ENCODE measurements at regions not wholly inside any gene's neighbourhood (a gene's known extent, or its start where the extent isn't known, plus 50 kb on each side); places are given as distances from the start of the nearest gene placed in this dataset.

DNA sequence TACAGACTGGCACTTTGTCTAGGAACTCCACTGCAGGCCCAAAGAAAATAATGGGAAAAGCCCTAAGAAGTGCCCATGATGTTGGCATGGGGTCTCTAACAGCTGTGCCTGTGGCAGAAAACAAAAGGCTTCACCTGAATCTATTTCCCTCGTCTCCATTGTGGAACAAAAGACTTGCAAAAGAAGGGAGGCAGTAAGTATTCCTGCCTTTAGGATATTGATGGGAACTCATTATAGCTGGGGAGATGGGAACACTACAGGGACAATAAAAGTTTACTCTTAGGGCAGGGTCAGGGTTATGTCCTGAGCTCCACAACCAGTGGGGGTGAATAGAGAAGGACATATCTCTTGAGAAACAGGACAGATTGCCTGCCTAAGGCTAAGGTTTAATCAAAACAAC lies 930.6 kb upstream of the EPHA6 start:
- no peak overlapping the region for H3K4me3 ChIP-seq (ENCODE audit: low read length)

GRCh38 chr3:95886616-95887015 lies 927.8 kb upstream of the EPHA6 start:
- 100% methylated on average over 1 of the region's 1 CpG for WGBS (ENCODE audit: insufficient coverage, low lambda C conversion rate)
- Histone ChIP-seq H3K4me3 (ENCODE audit: low read length) (no peak overlapping the region), H3K4me1 (ENCODE audit: control insufficient read depth, insufficient read depth, low read length) (no peaks in the 10 kb centered on the region), H3K9me3 (ENCODE audit: control insufficient read depth, low read depth, low read length) (peaks cover 3% of the 10 kb centered on the region), H3K27me3 (ENCODE audit: control insufficient read depth, insufficient read depth, low read length) (no peaks in the 10 kb centered on the region), H3K36me3 (ENCODE audit: control insufficient read depth, insufficient read depth, low read length) (no peaks in the 10 kb centered on the region), H3K27ac (ENCODE audit: low read length) (no peak overlapping the region)
- DNase-seq, result no peak

More for the DNA sequence above, 930.6 kb upstream of the EPHA6 start:
- 83% methylated on average over 1 of the region's 1 CpG for WGBS (ENCODE audit: insufficient coverage, low lambda C conversion rate)
- Histone ChIP-seq H3K9me3 (ENCODE audit: control insufficient read depth, low read depth, low read length) (peaks cover 2% of the 10 kb centered on the region), H3K27ac (ENCODE audit: low read length) (no peak overlapping the region), H3K36me3 (ENCODE audit: control insufficient read depth, insufficient read depth, low read length) (no peaks in the 10 kb centered on the region), H3K27me3 (ENCODE audit: control insufficient read depth, insufficient read depth, low read length) (no peaks in the 10 kb centered on the region), H3K4me1 (ENCODE audit: control insufficient read depth, insufficient read depth, low read length) (no peaks in the 10 kb centered on the region)
- DNase-seq, result no peak

- Histone ChIP-seq H3K27ac (ENCODE audit: low read length) (no peak overlapping the region), H3K9me3 (ENCODE audit: control insufficient read depth, low read depth, low read length) (peaks cover 3% of the 10 kb centered on the region), H3K4me3 (ENCODE audit: low read length) (no peak overlapping the region), H3K4me1 (ENCODE audit: control insufficient read depth, insufficient read depth, low read length) (no peaks in the 10 kb centered on the region), H3K27me3 (ENCODE audit: control insufficient read depth, insufficient read depth, low read length) (no peaks in the 10 kb centered on the region), H3K36me3 (ENCODE audit: control insufficient read depth, insufficient read depth, low read length) (no peaks in the 10 kb centered on the region)
- no peak for DNase-seq
- WGBS (ENCODE audit: insufficient coverage, low lambda C conversion rate), result no CpG with 5 or more reads among the region's 2 CpGs
Observed at GRCh38 chr3:95887114-95887513, 927.3 kb upstream of the EPHA6 start.

- DNase-seq, result no peak
- WGBS (ENCODE audit: insufficient coverage, low lambda C conversion rate), result 100% methylated on average over 1 of the region's 2 CpGs
Observed at GRCh38 chr3:95894820-95895219, 919.6 kb upstream of the EPHA6 start.

DNA sequence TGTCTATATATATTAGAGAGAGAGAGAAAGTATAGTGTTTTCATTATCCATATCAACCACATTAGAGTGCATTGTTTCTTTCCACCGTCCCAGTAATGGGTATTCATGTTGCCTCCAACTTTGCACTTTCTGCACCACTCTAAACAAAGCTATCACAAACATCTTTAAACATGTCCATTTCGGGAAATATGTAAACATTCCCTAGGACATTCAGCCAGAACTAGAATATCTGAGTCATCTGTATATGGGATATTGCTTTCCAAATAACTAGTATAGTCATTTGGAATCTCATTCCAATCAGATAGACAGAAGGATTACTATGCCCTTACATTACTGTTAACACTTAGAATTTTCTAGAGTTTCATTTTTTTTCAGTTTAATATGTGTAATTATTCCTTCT lies 914.9 kb upstream of the EPHA6 start:
- Histone ChIP-seq H3K27me3 (ENCODE audit: control insufficient read depth, insufficient read depth, low read length) (no peaks in the 10 kb centered on the region), H3K4me3 (ENCODE audit: low read length) (no peak overlapping the region), H3K27ac (ENCODE audit: low read length) (no peak overlapping the region), H3K9me3 (ENCODE audit: control insufficient read depth, low read depth, low read length) (no peaks in the 10 kb centered on the region), H3K36me3 (ENCODE audit: control insufficient read depth, insufficient read depth, low read length) (no peaks in the 10 kb centered on the region), H3K4me1 (ENCODE audit: control insufficient read depth, insufficient read depth, low read length) (no peaks in the 10 kb centered on the region)
- WGBS (ENCODE audit: insufficient coverage, low lambda C conversion rate), result 100% methylated on average over 1 of the region's 2 CpGs
- DNase-seq, result no peak

More at GRCh38 chr3:95894820-95895219, 919.6 kb upstream of the EPHA6 start:
- Histone ChIP-seq H3K4me3 (ENCODE audit: low read length) (no peak overlapping the region), H3K27me3 (ENCODE audit: control insufficient read depth, insufficient read depth, low read length) (no peaks in the 10 kb centered on the region), H3K27ac (ENCODE audit: low read length) (no peak overlapping the region), H3K36me3 (ENCODE audit: control insufficient read depth, insufficient read depth, low read length) (no peaks in the 10 kb centered on the region), H3K9me3 (ENCODE audit: control insufficient read depth, low read depth, low read length) (no peaks in the 10 kb centered on the region), H3K4me1 (ENCODE audit: control insufficient read depth, insufficient read depth, low read length) (no peaks in the 10 kb centered on the region)

- no peaks in the 10 kb centered on the region for H3K36me3 ChIP-seq (ENCODE audit: control insufficient read depth, insufficient read depth, low read length)
- DNase-seq, result no peak
- no peak overlapping the region for H3K4me3 ChIP-seq (ENCODE audit: low read length)
- no peak overlapping the region for H3K27ac ChIP-seq (ENCODE audit: low read length)
- no peaks in the 10 kb centered on the region for H3K27me3 ChIP-seq (ENCODE audit: control insufficient read depth, insufficient read depth, low read length)
- no peaks in the 10 kb centered on the region for H3K4me1 ChIP-seq (ENCODE audit: control insufficient read depth, insufficient read depth, low read length)
- H3K9me3 ChIP-seq (ENCODE audit: control insufficient read depth, low read depth, low read length), result no peaks in the 10 kb centered on the region
- 80% methylated on average over 2 of the region's 2 CpGs for WGBS (ENCODE audit: insufficient coverage, low lambda C conversion rate)
Observed at GRCh38 chr3:95899911-95900310, 914.5 kb upstream of the EPHA6 start.

- H3K27ac ChIP-seq (ENCODE audit: low read length), result no peak overlapping the region
- DNase-seq, result no peak
- no peaks in the 10 kb centered on the region for H3K36me3 ChIP-seq (ENCODE audit: control insufficient read depth, insufficient read depth, low read length)
- H3K27me3 ChIP-seq (ENCODE audit: control insufficient read depth, insufficient read depth, low read length), result no peaks in the 10 kb centered on the region
- no peaks in the 10 kb centered on the region for H3K4me1 ChIP-seq (ENCODE audit: control insufficient read depth, insufficient read depth, low read length)
- H3K9me3 ChIP-seq (ENCODE audit: control insufficient read depth, low read depth, low read length), result no peaks in the 10 kb centered on the region
- H3K4me3 ChIP-seq (ENCODE audit: low read length), result no peak overlapping the region
Observed at GRCh38 chr3:95901948-95902347, 912.4 kb upstream of the EPHA6 start.

DNA sequence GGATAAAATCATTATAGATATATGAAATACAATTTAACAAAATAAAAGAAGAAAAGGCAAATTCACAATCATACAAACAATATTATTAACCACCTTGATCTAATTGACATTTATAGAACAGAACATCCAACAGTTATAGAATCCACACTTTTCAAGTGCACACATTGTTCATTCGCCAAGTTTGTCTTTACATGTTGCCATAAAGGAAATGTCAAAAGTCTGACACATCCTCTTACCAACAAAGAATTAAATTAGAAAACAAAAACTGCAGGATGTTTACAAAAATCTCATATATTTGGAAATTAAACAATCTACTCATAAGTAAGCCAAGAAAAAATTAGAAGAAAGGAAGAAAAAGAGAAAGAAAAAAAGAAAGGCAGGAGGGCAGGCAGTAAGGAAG lies 909.2 kb upstream of the EPHA6 start:
- Histone ChIP-seq H3K27me3 (ENCODE audit: control insufficient read depth, insufficient read depth, low read length) (no peaks in the 10 kb centered on the region), H3K9me3 (ENCODE audit: control insufficient read depth, low read depth, low read length) (no peaks in the 10 kb centered on the region), H3K36me3 (ENCODE audit: control insufficient read depth, insufficient read depth, low read length) (no peaks in the 10 kb centered on the region), H3K4me1 (ENCODE audit: control insufficient read depth, insufficient read depth, low read length) (no peaks in the 10 kb centered on the region), H3K27ac (ENCODE audit: low read length) (no peak overlapping the region), H3K4me3 (ENCODE audit: low read length) (no peak overlapping the region)
- DNase-seq, result no peak
- WGBS (ENCODE audit: insufficient coverage, low lambda C conversion rate), result 100% methylated on average over 1 of the region's 1 CpG

DNA sequence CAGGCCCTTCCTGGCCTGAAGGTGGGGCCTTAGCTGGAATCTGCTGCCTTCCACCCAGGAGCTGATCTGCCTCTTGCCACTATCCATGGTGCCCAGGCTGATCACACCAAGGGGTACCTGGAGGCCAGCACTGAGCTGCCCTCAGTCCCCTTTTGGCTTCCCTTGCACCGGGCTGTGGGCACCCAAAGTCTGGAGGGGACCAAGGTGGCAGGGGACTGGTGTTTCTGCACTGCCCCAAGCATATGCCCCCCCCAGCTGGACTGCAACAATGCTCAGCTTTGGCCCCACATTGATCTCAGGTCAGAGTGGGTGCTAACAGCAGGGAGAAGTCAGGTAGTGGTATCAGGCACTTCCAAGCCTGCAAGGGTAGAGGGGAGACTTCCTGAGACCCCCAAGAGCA lies 902.6 kb upstream of the EPHA6 start:
- no peak overlapping the region for H3K4me3 ChIP-seq (ENCODE audit: low read length)
- no peaks in the 10 kb centered on the region for H3K27me3 ChIP-seq (ENCODE audit: control insufficient read depth, insufficient read depth, low read length)
- no peak for DNase-seq
- peaks cover 14% of the 10 kb centered on the region for H3K9me3 ChIP-seq (ENCODE audit: control insufficient read depth, low read depth, low read length)
- no peaks in the 10 kb centered on the region for H3K4me1 ChIP-seq (ENCODE audit: control insufficient read depth, insufficient read depth, low read length)
- H3K27ac ChIP-seq (ENCODE audit: low read length), result no peak overlapping the region
- H3K36me3 ChIP-seq (ENCODE audit: control insufficient read depth, insufficient read depth, low read length), result no peaks in the 10 kb centered on the region
- no CpG with 5 or more reads among the region's 1 CpG for WGBS (ENCODE audit: insufficient coverage, low lambda C conversion rate)

DNA sequence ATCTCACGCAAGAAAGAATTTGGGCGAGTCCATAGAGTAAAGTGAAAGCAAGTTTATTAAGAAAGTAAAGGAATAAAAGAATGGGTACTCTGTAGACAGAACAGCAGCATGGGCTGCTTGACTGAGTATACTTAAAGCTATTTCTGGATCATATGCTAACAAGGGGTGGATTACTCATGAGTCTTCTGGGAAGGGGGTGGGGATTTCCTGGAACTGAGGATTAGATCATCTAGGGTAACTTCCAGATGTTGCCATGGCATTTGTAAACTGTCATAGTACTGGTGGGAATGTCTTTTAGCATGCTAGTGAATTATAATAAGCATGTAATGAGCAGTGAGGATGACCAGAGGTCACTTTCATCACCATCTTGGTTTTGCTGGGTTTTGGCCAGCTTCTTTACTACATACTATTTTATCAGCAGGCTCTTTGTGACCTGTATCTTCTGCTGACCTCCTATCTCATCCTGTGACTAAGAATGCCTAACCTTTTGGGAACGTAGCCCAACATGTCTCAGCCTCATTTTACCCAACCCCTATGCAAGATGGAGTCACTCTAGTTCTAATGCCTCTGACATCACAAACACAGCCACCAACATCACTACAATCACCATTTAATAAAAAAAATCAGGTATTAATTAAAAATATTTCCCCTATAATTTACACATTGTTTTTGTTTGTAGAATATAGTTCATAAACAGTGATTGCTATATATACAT lies 890.7 kb upstream of the EPHA6 start:
- 75% methylated on average over 2 of the region's 3 CpGs for whole genome bisulfite sequencing (ENCODE audit: insufficient coverage, low lambda C conversion rate)
- Histone ChIP-seq H3K27ac (ENCODE audit: low read length) (no peak overlapping the region), H3K27me3 (ENCODE audit: control insufficient read depth, insufficient read depth, low read length) (no peaks in the 10 kb centered on the region), H3K4me3 (ENCODE audit: low read length) (no peak overlapping the region), H3K36me3 (ENCODE audit: control insufficient read depth, insufficient read depth, low read length) (no peaks in the 10 kb centered on the region), H3K4me1 (ENCODE audit: control insufficient read depth, insufficient read depth, low read length) (no peaks in the 10 kb centered on the region), H3K9me3 (ENCODE audit: control insufficient read depth, low read depth, low read length) (no peaks in the 10 kb centered on the region)
- peak; percentile 14 for DNase-seq

DNA sequence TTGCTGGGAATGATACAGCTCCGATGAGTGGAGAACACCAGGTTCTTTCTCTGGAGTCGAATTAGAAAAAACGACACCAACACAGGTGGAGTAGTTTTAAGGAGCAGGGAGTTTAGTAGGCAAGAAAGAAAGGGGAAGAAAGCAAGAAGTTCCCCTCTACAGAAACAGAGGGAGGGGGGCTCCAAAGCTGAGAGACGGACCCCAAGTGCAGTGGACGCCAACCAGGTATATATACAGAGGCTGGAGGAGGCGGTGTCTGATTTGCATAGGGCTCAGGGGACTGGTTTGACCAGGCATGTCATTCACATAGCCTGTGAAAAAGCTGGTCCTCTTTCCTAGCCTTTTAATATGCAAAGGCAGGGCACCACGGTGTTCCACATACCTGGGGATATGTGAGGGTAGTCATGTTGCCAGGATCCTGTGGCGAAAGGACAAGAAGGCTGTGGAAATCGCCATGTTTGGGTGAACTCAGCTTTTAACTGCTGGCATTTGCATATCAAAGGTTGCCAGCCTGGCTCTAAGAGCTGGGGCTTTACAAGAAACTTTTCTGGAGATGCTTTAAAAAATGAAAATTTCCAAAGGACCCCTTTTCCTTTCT lies 887.4 kb upstream of the EPHA6 start:
- Histone ChIP-seq H3K4me3 (ENCODE audit: low read length) (no peak overlapping the region), H3K27ac (ENCODE audit: low read length) (no peak overlapping the region), H3K27me3 (ENCODE audit: control insufficient read depth, insufficient read depth, low read length) (no peaks in the 10 kb centered on the region), H3K36me3 (ENCODE audit: control insufficient read depth, insufficient read depth, low read length) (no peaks in the 10 kb centered on the region), H3K4me1 (ENCODE audit: control insufficient read depth, insufficient read depth, low read length) (no peaks in the 10 kb centered on the region), H3K9me3 (ENCODE audit: control insufficient read depth, low read depth, low read length) (no peaks in the 10 kb centered on the region)
- no CpG with 5 or more reads among the region's 9 CpGs for WGBS (ENCODE audit: insufficient coverage, low lambda C conversion rate)
- DNase-seq, result no peak
